Keratinocyte (primary cell): ENCODE measurements at regions not wholly inside any gene's neighbourhood (a gene's known extent, or its start where the extent isn't known, plus 50 kb on each side); places are given as distances from the start of the nearest gene placed in this dataset.

Experiments
- DNase-seq: peaks from one replicate; pipeline ENCODE4 v3.0.0-alpha.2; 2011; ENCODE audit warnings: low read depth, missing footprints, low spot score
- FAIRE-seq: peaks from 2 replicates; lab custom pipeline; 2011; peaks lifted over from hg19 to GRCh38; lab: Jason Lieb, UNC
- H2AFZ ChIP-seq: 2 replicates; pipeline ENCODE4 v1.6.0; 2012; ENCODE audit warnings: low read length, control low read depth, inconsistent platforms; ENCODE audit not compliant: control insufficient read depth
- H3K27ac ChIP-seq: 2 replicates; pipeline ENCODE4 v1.5.1; 2011; ENCODE audit warnings: low read length; ENCODE audit not compliant: control insufficient read depth, insufficient read depth
- H3K27me3 ChIP-seq: 3 replicates; pipeline ENCODE4 v1.6.0; 2011; ENCODE audit warnings: low read length; ENCODE audit not compliant: control insufficient read depth, insufficient read depth; ENCODE audit errors: extremely low read depth
- H3K36me3 ChIP-seq, 2 experiments: 2 replicates in 1 of 2; 3 replicates in 1 of 2; pipeline ENCODE4 v1.5.1; 2011; ENCODE audit warnings: low read length in 2 of 2, mild to moderate bottlenecking in 1 of 2; ENCODE audit not compliant: control insufficient read depth in 2 of 2, insufficient read depth in 2 of 2; ENCODE audit errors: extremely low read depth in 1 of 2
- H3K4me1 ChIP-seq: 3 replicates; pipeline ENCODE4 v1.5.1; 2011; ENCODE audit warnings: low read length; ENCODE audit not compliant: control insufficient read depth, insufficient read depth; ENCODE audit errors: extremely low read depth
- H3K4me2 ChIP-seq: 3 replicates; pipeline ENCODE4 v1.6.0; 2011; ENCODE audit warnings: low read depth, low read length; ENCODE audit not compliant: control insufficient read depth, insufficient read depth; ENCODE audit errors: extremely low read depth
- H3K4me3 ChIP-seq, 3 experiments: fragments of 200-600 bp in 1 of 3; sonication (generic) in 1 of 3; 2 replicates in 2 of 3; 3 replicates in 1 of 3; pipeline ENCODE4 v1.5.1; 2011 to 2016; ENCODE audit warnings: low read length in 3 of 3, mild to moderate bottlenecking in 3 of 3, control low read depth in 2 of 3, inconsistent platforms in 1 of 3, low read depth in 1 of 3, mixed read lengths in 1 of 3, mixed run types in 1 of 3, moderate library complexity in 1 of 3; ENCODE audit not compliant: control insufficient read depth in 2 of 3, insufficient read depth in 2 of 3; ENCODE audit errors: extremely low read depth in 1 of 3
- H3K79me2 ChIP-seq: 2 replicates; pipeline ENCODE4 v1.6.0; 2012; ENCODE audit warnings: low read length; ENCODE audit not compliant: control insufficient read depth, insufficient read depth
- H3K9ac ChIP-seq: 3 replicates; pipeline ENCODE4 v1.6.0; 2011; ENCODE audit warnings: low read length; ENCODE audit not compliant: control insufficient read depth, insufficient read depth; ENCODE audit errors: extremely low read depth
- H3K9me1 ChIP-seq: 3 replicates; pipeline ENCODE4 v1.6.0; 2011; ENCODE audit warnings: low read length; ENCODE audit not compliant: control insufficient read depth, insufficient read depth; ENCODE audit errors: extremely low read depth
- H3K9me3 ChIP-seq: 2 replicates; pipeline ENCODE4 v1.5.1; 2012; ENCODE audit warnings: low read depth, low read length; ENCODE audit not compliant: control insufficient read depth
- H4K20me1 ChIP-seq: 3 replicates; pipeline ENCODE4 v1.6.0; 2011; ENCODE audit warnings: low read length; ENCODE audit not compliant: control insufficient read depth, insufficient read depth; ENCODE audit errors: extremely low read depth
- CTCF ChIP-seq, 3 experiments: IDR thresholded peaks in 1 of 3; conservative IDR thresholded peaks in 1 of 3; optimal IDR thresholded peaks in 1 of 3; 2 replicates in 2 of 3; 3 replicates in 1 of 3; pipeline versions ENCODE3 to v1.5.1; 2011; ENCODE audit warnings: low read length in 3 of 3, mild to moderate bottlenecking in 3 of 3, moderate library complexity in 2 of 3, control low read depth in 1 of 3, inconsistent platforms in 1 of 3; ENCODE audit not compliant: insufficient read depth in 2 of 3; ENCODE audit errors: extremely low read depth in 1 of 3
- EZH2 ChIP-seq: IDR thresholded peaks from one replicate; pipeline ENCODE4 v1.6.1; 2012; ENCODE audit warnings: inconsistent platforms, mild to moderate bottlenecking, low read length, moderate library complexity
- dilution Hi-C: fragments of 300-500 bp; cut with MboI; formaldehyde crosslinking; loops from one replicate; pipeline ENCODE4 v1.7.0; 2020; ENCODE audit warnings: low sequenced_read_pairs; ENCODE audit not compliant: extremely low pct_ligation_motif_present

- DNase-seq (no peak), FAIRE-seq (no peak)
- H3K9ac ChIP-seq = no peak overlapping the region
- no peak overlapping the region for H3K4me2 ChIP-seq
- H3K79me2 ChIP-seq = no peaks in the 10 kb centered on the region
- no peak overlapping the region for H3K27ac ChIP-seq
- no peaks in the 10 kb centered on the region for H3K9me1 ChIP-seq
- dilution Hi-C loops = no loop called here
- no peaks in the 10 kb centered on the region for H3K4me1 ChIP-seq
- TF ChIP-seq CTCF (optimal IDR thresholded peaks at IDR 0.05 in 1 of 3, IDR thresholded peaks at IDR 0.05 in 1 of 3, conservative IDR thresholded peaks at IDR 0.05 in 1 of 3; ENCODE audit: extremely low read depth in 1 of 3, insufficient read depth in 2 of 3, low read length in 3 of 3) (no peak), EZH2 (no peak)
- no peak overlapping the region for H3K4me3 ChIP-seq
- H3K27me3 ChIP-seq = no peaks in the 10 kb centered on the region
- no peaks in the 10 kb centered on the region for H3K36me3 ChIP-seq
- no peaks in the 10 kb centered on the region for H3K9me3 ChIP-seq
- H4K20me1 ChIP-seq = no peaks in the 10 kb centered on the region
- no peak overlapping the region for H2AFZ ChIP-seq
Measured at GRCh38 chr7:31211281-31211680, 129.2 kb downstream of the NEUROD6 start.

- no peak for TF ChIP-seq EZH2
- no peak for TF ChIP-seq CTCF (optimal IDR thresholded peaks at IDR 0.05 in 1 of 3, IDR thresholded peaks at IDR 0.05 in 1 of 3, conservative IDR thresholded peaks at IDR 0.05 in 1 of 3; ENCODE audit: extremely low read depth in 1 of 3, insufficient read depth in 2 of 3, low read length in 3 of 3)
Measured at GRCh38 chr7:31204071-31204470, 136.5 kb downstream of the NEUROD6 start.

More at GRCh38 chr7:31204071-31204470, 136.5 kb downstream of the NEUROD6 start:
- dilution Hi-C loops = no loop called here
- Histone ChIP-seq H3K4me1 (no peaks in the 10 kb centered on the region), H3K27me3 (peaks cover 3% of the 10 kb centered on the region), H3K4me3 (no peak overlapping the region), H3K9me3 (no peaks in the 10 kb centered on the region), H3K27ac (no peak overlapping the region), H3K4me2 (no peak overlapping the region), H3K79me2 (no peaks in the 10 kb centered on the region), H2AFZ (no peak overlapping the region), H3K9me1 (no peaks in the 10 kb centered on the region), H3K9ac (no peak overlapping the region), H4K20me1 (no peaks in the 10 kb centered on the region), H3K36me3 (no peaks in the 10 kb centered on the region)
- DNase-seq (no peak), FAIRE-seq (no peak)
